Common myeloid progenitor, CD34-positive (primary cell): ENCODE measurements at regions not wholly inside any gene's neighbourhood (a gene's known extent, or its start where the extent isn't known, plus 50 kb on each side); places are given as distances from the start of the nearest gene placed in this dataset.

Source experiments
- CTCF ChIA-PET: fragments of 350-600 bp; sonication (Branson Sonifier 250); formaldehyde crosslinking; loops from one replicate; lab custom pipeline; 2021; ENCODE audit warnings: antibody characterized with exemption; lab: Charles Lee
- POLR2A ChIA-PET: fragments of 350-600 bp; sonication (Branson Sonifier 250); formaldehyde crosslinking; loops from one replicate; lab custom pipeline; 2021; ENCODE audit warnings: antibody characterized with exemption; lab: Charles Lee
- DNase-seq, 3 donors: peaks; one replicate each; pipeline versions ENCODE4 v3.0.0 to v3.0.0-alpha.2; 2013
- H3K27ac ChIP-seq, 2 experiments: 1 replicate in 1 of 2; 2 replicates in 1 of 2; pipeline ENCODE4 v1.7.0; 2013; ENCODE audit warnings: inconsistent platforms in 2 of 2, low read length in 2 of 2, mild to moderate bottlenecking in 2 of 2, low read depth in 1 of 2, moderate library complexity in 1 of 2; ENCODE audit not compliant: severe bottlenecking in 2 of 2, insufficient read depth in 1 of 2, poor library complexity in 1 of 2
- H3K27me3 ChIP-seq, 5 experiments: replicated peaks in 2 of 5; 1 replicate in 3 of 5; 2 replicates in 2 of 5; pipeline versions ENCODE4 v1.6.1 to v1.7.0; 2013; ENCODE audit warnings: low read length in 4 of 5, mild to moderate bottlenecking in 2 of 5, moderate library complexity in 2 of 5, inconsistent platforms in 1 of 5; ENCODE audit not compliant: insufficient read depth in 5 of 5, control insufficient read depth in 4 of 5
- H3K36me3 ChIP-seq, 4 experiments: 1 replicate in 2 of 4; 2 replicates in 2 of 4; pipeline versions ENCODE4 v1.6.1 to v1.7.0; 2013; ENCODE audit warnings: low read length in 3 of 4, control low read depth in 1 of 4, mild to moderate bottlenecking in 1 of 4; ENCODE audit not compliant: control insufficient read depth in 4 of 4, insufficient read depth in 4 of 4
- H3K4me1 ChIP-seq, 4 experiments: 1 replicate in 3 of 4; 2 replicates in 1 of 4; pipeline versions ENCODE4 v1.6.1 to v1.7.1; 2013; ENCODE audit warnings: low read length in 3 of 4, mild to moderate bottlenecking in 3 of 4, control low read depth in 1 of 4, inconsistent platforms in 1 of 4, moderate library complexity in 1 of 4; ENCODE audit not compliant: control insufficient read depth in 4 of 4, insufficient read depth in 4 of 4; ENCODE audit errors: control extremely low read depth in 1 of 4
- H3K4me3 ChIP-seq, 7 experiments: 1 replicate in 4 of 7; 2 replicates in 3 of 7; pipeline versions ENCODE4 v1.5.1 to v1.7.0; 2013; ENCODE audit warnings: mild to moderate bottlenecking in 7 of 7, low read length in 6 of 7, moderate library complexity in 6 of 7, inconsistent platforms in 2 of 7, low read depth in 2 of 7, control low read depth in 1 of 7; ENCODE audit not compliant: insufficient read depth in 4 of 7, control insufficient read depth in 1 of 7; ENCODE audit errors: extremely low read depth in 1 of 7
- H3K9me3 ChIP-seq, 5 experiments: 1 replicate in 4 of 5; 2 replicates in 1 of 5; pipeline versions ENCODE4 v1.6.1 to v1.7.1; 2013; ENCODE audit warnings: low read length in 4 of 5, mild to moderate bottlenecking in 2 of 5, inconsistent platforms in 1 of 5, low read depth in 1 of 5, moderate library complexity in 1 of 5; ENCODE audit not compliant: control insufficient read depth in 4 of 5, insufficient read depth in 2 of 5; ENCODE audit errors: control extremely low read depth in 1 of 5
- WGBS: methylation state at CpG from one replicate; pipeline ENCODE4 v1.1.5; 2013; ENCODE audit not compliant: insufficient coverage; 5-methylcytosine and 5-hydroxymethylcytosine counted together

DNA sequence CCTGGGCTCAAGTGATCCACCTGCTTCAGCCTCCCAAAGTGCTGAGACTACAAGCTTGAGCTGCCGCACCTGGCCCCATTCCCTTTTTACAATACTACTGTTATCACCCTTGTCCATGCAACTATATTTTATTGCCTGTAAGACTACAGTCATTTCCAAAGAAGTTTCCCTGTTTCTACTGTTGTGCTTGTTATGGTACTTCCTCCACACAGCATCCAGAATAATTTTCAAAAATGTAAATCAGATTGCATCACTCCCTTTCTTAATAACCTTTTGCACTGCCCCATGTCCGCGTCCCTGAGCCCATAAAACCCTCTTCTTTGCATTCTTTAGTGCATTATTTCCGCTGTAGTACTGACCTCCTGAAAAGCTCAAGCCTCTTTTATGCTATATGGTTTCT is 128.9 kb upstream of the AKIRIN2 start:
- WGBS: 100% methylated on average over 1 of the region's 4 CpGs
- Histone ChIP-seq H3K9me3 (no peaks in the 10 kb centered on the region), H3K4me1 (peaks cover 3 to 13% (median 5%) of the 10 kb centered on the region in 4 experiments), H3K27ac (no peak overlapping the region), H3K27me3 (no peaks in the 10 kb centered on the region), H3K36me3 (no peaks in the 10 kb centered on the region), H3K4me3 (no peak overlapping the region)
- CTCF ChIA-PET: interaction anchor here (1.2 to 2.2 kb wide), 4 partner anchors 11 to 17 kb away, joined by 3 to 7 read pairs (median 4); no protein-coding TSS in a partner anchor
- POLR2A ChIA-PET: no interaction called here
- no peak for DNase-seq

- Histone ChIP-seq H3K27ac (no peak overlapping the region), H3K4me3 (no peak overlapping the region), H3K9me3 (no peaks in the 10 kb centered on the region), H3K4me1 (peaks cover 3 to 22% (median 9%) of the 10 kb centered on the region in 4 experiments), H3K36me3 (no peaks in the 10 kb centered on the region), H3K27me3 (no peaks in the 10 kb centered on the region)
- DNase-seq: no peak
- POLR2A ChIA-PET: no interaction called here
- CTCF ChIA-PET: no interaction called here
Observed at GRCh38 chr6:87829622-87830121, 127.6 kb upstream of the AKIRIN2 start.

- CTCF ChIA-PET: no interaction called here
- 100% methylated on average over 3 of the region's 3 CpGs for WGBS
- DNase-seq: no peak
- Histone ChIP-seq H3K4me1 (peaks cover 3 to 22% (median 9%) of the 10 kb centered on the region in 4 experiments), H3K36me3 (no peaks in the 10 kb centered on the region), H3K4me3 (no peak overlapping the region), H3K27me3 (no peaks in the 10 kb centered on the region), H3K27ac (no peak overlapping the region), H3K9me3 (no peaks in the 10 kb centered on the region)
- POLR2A ChIA-PET: no interaction called here
Observed at GRCh38 chr6:87828044-87828443, 126.0 kb upstream of the AKIRIN2 start.

DNA sequence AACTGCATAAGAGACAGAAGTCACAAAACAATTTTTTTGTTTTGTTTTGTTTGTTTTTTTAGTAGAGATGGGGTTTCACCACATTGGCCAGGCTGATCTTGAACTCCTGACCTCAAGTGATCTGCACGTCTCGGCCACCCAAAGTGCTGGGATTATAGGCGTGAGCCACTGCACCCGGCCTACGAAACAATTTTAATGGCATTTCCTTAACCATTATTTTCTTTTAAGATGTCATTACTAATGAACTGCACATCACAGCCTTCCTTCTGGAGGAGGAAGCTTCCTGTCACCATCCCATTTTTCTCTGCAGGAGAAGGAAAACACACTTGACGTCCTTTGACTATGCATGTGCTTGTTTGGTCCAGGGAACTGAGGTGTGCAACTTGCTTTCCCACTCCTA is 125.3 kb upstream of the AKIRIN2 start:
- no peak for DNase-seq
- Histone ChIP-seq H3K9me3 (no peaks in the 10 kb centered on the region), H3K27ac (no peak overlapping the region), H3K4me1 (peaks cover 3 to 19% (median 9%) of the 10 kb centered on the region in 4 experiments), H3K4me3 (no peak overlapping the region), H3K36me3 (no peaks in the 10 kb centered on the region), H3K27me3 (no peaks in the 10 kb centered on the region)
- POLR2A ChIA-PET: no interaction called here
- CTCF ChIA-PET: no interaction called here
- 97% methylated on average over 5 of the region's 6 CpGs for WGBS

DNA sequence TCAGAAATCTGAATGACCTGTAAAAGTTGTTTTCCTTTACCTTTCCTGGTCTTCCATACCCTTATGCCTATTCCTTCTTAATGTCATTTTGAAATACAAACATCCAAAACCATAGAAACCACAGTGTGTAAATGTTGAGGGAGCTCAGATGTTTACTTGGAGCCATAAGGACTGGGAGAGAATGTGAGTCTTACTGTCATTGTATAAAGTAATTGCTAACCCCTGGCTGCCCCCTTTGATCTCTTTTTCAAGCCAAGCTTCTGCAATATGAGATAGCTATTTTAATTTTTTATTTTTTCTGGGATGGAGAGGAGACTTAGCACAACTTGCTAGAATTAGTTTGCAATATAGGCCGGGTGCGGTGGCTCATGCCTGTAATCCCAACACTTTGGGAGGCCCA is 124.4 kb upstream of the AKIRIN2 start:
- peak in 1 of 3 donors; percentile 9 for DNase-seq
- WGBS: 100% methylated on average over 2 of the region's 2 CpGs
- peaks cover 3 to 16% (median 8%) of the 10 kb centered on the region in 4 experiments for H3K4me1 ChIP-seq
- H3K9me3 ChIP-seq: no peaks in the 10 kb centered on the region
- no peaks in the 10 kb centered on the region for H3K36me3 ChIP-seq
- peak overlapping the region; percentile 56 to 65 for H3K27ac ChIP-seq
- no peak overlapping the region for H3K4me3 ChIP-seq
- no peaks in the 10 kb centered on the region for H3K27me3 ChIP-seq
- POLR2A ChIA-PET: interaction anchor here (0.6 kb wide), 1 partner anchor 35 kb away, joined by 3 read pairs; no protein-coding TSS in a partner anchor
- CTCF ChIA-PET: no interaction called here

DNA sequence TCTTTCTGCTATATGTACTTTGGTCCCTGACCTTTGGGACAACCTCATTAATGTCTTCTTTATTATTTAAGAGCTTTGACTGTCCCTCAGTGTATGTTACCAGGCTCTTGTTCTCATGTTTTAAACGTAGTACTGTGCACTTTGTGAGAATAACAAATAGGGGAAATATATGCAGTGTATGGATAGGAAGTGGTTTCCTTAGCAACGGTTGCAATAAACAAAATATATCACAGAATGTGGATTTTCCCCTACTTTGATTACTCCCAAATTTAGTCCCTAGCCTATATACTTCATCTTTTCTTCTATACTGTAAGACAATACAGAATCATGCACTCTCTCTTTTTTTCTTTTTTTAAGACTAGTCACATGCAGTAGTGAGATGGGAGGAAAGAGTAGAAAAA is 123.8 kb upstream of the AKIRIN2 start:
- WGBS: no CpG with 5 or more reads among the region's 2 CpGs

GRCh38 chr6:87824958-87825491 is 123.0 kb upstream of the AKIRIN2 start:
- POLR2A ChIA-PET: interaction anchor here (0.6 kb wide), 1 partner anchor 21 kb away, joined by 6 read pairs; no protein-coding TSS in a partner anchor
- Histone ChIP-seq H3K4me3 (no peak overlapping the region), H3K9me3 (no peaks in the 10 kb centered on the region), H3K27ac (no peak overlapping the region), H3K4me1 (peaks cover 3 to 16% (median 8%) of the 10 kb centered on the region in 4 experiments), H3K27me3 (no peaks in the 10 kb centered on the region), H3K36me3 (no peaks in the 10 kb centered on the region)
- WGBS: 100% methylated on average over 1 of the region's 2 CpGs
- peak in 1 of 3 donors; percentile 18 for DNase-seq
- CTCF ChIA-PET: no interaction called here

More for the DNA sequence above, 123.8 kb upstream of the AKIRIN2 start:
- ChIA-PET POLR2A (no interaction called here), CTCF (no interaction called here)
- peak overlapping the region; percentile 56 to 65 for H3K27ac ChIP-seq
- no peak overlapping the region for H3K4me3 ChIP-seq
- H3K27me3 ChIP-seq: no peaks in the 10 kb centered on the region
- no peaks in the 10 kb centered on the region for H3K9me3 ChIP-seq
- H3K4me1 ChIP-seq: peaks cover 3 to 16% (median 8%) of the 10 kb centered on the region in 4 experiments
- H3K36me3 ChIP-seq: no peaks in the 10 kb centered on the region
- DNase-seq: peak; percentile 57 to 77 (median 76)
